NCI-H1694 (cell line): ENCODE measurements at regions not wholly inside any gene's neighbourhood (a gene's known extent, or its start where the extent isn't known, plus 50 kb on each side); places are given as distances from the start of the nearest gene placed in this dataset.

ENCODE experiments used
- DNase-seq: peaks from one replicate; lab custom pipeline; 2025; lab: John Stamatoyannopoulos, UW

DNA sequence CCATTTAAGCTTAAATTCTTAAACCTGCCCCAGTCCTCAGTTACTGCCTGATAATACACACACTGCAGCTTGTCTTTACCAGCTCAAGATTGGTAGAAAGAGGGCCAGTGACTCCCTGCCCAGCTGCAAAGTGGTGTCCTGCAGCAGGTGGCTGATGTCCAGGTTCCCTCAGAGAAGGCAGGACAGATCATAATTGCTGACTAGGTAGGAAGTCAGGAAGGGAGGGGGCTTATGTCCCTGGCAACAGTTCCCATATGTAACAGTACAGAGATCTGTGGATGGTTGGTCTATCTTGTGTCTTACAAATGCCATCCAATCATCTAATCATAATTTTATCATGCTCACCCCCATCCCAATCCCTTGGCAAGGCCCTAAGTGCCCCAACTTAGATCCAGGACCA lies 492.1 kb upstream of the PPP2R3A start:
- DNase-seq = no peak

DNA sequence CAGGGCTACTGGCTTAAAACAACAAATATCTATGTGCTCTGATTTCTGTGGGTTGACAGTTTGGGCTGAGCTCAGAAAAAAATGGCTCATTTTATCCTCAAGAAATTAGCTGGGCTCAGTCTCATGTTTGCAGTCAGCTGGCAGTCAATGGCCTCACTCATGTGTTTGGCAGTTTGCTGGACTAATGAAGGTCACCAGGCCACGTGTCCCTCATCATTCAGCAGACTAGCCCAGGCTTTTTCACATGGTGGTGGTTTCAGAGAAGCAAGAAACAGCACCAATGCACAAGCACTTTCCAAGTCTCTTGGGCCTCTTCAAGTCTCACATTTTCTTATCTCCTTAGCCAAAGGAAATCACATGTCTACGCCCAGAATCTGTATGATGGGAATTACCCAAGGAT lies 478.3 kb upstream of the PPP2R3A start:
- DNase-seq = no peak

DNA sequence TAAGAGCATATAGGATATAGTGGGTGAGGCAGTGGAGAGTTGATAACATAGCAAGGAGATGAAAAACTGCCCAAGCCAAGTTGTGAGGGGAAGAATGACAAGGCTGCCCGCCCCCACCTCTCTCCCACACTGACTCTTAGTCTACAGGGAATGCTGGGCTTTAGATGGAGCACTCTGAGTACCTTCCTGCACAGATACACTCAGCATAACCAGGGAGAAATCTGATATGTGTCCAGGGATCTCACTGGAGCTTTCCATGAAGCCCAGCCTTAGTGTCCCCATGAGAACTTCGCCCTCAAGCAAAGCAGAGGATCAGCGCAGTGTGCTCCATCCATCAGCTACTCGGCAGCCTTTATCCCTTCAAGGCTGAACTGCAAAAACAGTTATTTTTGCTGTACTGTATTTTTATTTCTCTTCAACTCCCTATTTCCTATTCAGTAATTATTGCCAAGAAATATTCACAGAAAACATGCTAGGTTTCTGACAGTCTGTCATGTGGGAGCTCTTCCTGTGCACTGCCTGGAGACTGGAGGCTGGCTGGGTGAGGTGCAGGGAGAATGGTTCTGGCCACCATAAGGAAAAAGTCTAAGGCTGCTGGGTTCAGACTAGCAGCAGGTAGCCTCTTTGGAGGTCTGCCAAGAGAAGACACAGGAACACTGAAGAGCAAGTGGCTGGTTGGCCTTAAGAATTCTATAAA lies 475.2 kb upstream of the PPP2R3A start:
- DNase-seq = no peak

DNA sequence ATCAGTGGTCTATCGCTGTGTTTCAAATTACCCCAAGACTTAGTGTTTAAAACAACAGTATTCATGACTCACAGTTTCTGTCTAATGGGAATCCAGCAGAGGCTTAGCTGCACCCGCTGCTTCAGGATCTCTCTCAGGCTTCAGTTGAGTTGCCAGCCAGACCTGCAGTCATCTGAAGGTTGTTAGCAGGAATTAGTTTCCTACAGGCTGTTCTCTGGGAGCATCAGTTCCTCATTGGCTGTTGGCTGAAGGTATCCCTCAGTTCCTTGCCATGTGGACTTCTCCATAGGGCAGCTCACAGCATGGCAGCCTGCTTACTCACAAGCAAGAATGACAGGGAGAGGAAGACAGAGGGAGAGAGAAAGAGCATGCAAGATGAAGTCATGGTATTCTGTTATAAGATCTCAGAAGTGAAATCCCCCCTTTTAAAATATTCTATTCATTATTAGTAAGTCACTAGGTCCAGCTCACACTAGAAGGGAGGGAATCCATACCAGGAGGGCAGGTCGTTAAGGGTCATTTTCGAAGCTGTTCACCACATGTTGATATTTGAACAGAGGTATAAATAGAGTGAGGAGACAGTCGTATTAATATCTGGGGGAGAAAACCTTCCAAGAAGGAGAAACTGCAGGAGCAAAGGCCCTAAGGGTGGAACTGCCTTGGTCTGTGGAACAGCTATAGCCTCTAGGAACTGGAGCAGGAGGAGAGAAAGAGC lies 473.9 kb upstream of the PPP2R3A start:
- no peak for DNase-seq

DNA sequence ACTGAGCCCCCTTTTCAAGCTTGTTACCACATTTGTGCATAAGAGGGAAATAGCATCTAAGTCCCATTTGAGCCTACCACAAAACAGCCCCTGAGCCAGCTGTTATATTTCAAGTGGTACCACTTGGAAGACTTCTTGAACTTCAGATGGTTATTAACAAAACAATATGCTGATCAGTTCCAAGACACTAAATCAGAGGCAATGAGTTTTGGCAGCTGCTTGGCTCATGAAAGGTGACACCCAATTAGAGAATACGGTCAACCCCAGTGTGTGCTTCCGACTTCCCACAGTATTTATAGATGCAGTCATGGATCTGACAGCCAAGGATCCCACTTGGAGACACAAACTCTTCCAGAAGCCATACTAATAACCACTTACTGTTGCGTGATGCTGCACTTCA lies 469.6 kb upstream of the PPP2R3A start:
- no peak for DNase-seq

DNA sequence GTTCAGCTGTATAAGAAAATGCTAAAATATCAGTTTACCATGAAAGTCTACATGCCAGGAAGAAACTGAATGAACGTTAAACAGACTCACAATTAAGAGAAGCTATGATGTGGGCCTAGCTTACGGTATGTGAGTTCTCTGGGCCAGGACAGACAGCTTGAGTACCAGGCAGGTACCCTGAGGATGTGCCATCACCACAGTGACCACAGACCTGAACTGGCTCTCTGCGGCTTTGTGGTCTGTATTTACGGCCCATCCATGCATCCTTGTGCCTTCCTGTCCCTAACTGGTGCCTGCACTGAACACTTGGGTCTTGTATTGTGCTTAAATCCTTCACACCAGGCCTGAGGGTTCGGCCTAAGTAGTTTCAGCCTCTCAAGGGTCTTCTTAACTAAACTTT lies 467.5 kb upstream of the PPP2R3A start:
- DNase-seq = no peak

DNA sequence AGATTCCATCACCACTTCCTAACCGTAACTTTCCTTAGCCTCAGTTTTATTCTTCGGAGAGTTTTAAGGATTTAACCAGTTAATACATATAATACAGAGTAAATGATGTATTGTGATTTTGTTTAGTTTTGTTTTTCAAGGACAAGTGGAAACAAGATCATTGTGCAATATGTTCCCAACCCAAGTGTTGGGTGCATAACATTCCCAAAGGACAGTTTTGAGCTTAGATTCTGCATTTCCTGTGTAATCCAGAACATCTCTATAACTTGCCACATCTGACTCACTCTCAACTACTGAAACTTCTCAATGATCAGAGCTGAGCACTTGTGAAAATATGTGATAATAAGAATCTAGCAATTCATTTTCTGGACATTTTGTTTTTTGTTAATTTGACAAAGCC lies 466.1 kb upstream of the PPP2R3A start:
- no peak for DNase-seq

DNA sequence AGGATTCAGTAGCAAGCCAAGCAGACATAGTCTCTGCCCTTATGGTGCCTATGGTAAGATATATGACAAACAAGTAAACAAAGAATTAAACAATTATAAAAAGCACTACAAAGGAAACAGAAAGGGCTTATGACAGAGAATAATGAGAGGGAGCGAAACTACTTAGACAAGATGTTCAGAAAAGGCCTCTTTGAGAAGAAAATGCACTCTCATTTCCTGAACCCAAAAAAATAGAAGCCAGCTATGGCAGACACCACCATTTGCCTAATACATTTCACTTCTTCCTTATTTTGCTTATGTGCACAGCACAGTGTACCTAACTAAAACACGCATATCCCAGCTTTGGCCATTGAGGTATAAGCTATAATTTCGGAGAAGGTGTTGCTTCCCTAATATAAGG lies 465.5 kb upstream of the PPP2R3A start:
- DNase-seq = no peak

DNA sequence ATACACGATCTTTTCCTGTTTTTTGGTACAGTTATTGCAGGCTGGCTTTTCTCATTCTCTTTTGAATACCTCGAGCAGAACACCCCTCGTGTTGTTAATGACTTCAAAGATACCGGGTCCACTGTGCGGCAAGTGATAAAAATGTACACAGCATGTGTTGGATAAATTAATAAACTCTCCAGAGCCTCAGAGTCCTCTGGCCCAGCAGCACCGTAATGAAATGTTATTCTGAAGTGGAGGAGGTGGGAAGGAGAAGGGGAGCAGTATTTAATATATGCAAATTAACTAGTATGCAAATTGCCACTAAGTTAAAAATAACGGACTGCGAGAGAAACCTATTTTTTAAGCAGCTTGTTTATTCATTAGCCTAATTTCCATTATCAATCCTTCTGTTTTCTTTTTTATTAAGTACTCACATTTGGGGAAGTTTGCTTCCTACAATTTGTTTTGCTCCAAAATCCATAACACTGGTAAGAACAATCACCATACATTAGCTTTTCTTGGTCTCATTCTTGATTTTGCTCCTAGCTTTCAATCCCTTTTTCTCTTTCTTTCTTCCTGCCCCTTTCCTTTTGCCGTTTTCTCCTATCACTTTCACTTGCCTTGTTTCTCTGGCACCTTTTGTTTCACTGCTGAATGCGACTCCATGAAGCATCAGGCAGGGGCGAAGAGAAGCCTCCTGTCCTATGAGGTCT lies 462.3 kb upstream of the PPP2R3A start:
- no peak for DNase-seq

DNA sequence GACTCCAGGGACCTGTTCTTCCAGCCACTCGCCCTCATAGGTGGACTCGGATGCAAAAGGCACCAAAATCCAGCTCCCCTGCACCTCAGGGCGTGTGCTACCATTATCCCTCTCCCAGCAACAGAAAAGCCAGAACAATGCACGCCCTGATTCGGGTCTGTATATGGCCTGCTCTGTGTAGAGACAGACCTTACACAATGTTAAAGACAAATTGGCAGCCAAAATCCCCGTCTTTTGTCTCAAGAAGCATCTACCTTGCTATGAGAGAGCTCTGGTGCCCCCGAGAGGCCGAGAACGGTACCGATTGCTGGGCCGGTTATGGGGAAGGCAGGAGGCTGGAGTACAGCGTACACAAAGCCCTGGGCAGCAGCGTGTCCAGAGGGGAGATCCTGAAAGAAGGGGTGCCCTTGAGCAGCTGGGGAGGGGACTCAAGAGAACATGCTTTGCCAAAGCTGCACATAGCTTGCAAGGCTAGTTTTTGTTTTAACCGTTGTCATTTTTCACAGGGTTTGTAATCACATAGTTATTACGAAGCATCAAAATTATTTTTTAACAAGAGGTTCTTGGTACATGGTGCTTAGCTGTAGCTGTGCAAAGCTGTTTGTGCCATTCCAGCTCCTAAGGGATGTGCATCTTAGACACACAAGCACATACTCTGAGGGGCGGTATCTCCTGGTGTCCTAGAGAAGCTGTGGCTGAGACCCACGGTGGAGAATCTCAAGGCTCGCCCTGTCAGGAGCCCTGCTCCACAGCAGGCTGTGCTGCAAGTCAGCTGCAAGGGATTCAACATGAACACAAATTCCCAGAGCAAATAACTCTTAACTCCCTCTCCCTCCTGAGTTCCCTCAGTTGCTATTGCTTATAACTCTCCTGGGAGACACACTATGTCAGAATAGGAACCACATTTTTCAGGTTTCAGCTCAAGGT lies 461.5 kb upstream of the PPP2R3A start:
- DNase-seq = peak; percentile 79

DNA sequence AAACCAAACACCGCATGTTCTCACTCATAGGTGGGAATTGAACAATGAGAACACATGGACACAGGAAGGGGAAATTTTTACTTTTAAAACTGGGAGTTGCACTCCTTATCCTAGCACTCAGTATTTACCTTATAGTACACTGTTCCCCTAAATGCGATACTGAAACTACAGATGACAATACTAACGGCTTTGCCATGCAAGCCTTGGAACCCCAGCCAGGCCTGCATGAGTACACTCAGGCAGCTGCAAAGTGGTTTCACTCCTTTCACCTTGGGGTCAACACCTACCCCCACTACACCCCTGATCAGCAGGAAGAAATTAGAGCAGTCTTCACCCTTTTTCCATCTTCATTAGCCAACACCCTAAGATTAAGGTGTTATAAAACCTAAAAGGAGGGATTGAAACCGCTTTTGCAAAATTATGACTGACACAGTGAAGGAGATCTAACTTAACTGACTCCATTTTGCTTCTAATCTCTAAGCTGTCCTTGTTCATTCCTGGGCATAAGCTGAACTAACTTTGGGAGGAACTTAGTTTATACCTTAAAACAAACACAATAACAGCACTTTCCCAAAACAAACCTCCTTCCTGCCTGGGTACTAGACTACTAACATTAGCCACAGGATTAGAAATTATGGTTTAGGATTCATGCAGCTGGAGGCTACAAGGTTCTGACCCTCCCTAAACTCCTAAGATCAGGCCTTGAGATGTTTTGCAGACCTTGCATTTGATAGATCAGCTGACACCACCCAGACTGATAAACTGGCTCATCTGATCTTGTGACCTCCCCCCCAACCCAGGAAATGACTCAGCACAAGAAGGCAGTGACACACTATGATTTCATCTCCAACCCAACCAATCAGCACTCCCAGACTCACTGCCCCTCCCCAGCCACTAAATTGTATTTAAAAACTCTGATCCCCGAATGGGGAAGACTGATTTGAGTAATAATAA lies 452.1 kb upstream of the PPP2R3A start:
- DNase-seq = no peak

DNA sequence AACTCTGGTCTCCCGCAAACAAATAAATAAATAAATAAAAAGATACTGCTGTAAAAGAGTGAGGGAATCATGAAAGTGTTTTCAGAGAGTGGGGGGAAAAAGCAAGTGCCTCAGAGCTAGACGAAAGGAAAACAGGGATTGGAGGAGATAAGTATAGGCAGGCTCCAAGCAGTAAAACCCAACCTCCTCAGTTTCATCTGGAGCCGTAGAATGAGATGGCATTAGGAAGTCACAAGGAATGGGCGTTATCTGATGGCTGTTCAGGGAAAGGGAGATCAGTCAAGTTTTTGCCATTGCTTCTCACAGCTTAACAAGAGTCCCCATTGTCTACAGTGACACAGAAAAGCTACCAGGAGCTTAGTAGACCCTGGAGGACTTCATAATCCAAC lies 451.5 kb upstream of the PPP2R3A start:
- DNase-seq = no peak

DNA sequence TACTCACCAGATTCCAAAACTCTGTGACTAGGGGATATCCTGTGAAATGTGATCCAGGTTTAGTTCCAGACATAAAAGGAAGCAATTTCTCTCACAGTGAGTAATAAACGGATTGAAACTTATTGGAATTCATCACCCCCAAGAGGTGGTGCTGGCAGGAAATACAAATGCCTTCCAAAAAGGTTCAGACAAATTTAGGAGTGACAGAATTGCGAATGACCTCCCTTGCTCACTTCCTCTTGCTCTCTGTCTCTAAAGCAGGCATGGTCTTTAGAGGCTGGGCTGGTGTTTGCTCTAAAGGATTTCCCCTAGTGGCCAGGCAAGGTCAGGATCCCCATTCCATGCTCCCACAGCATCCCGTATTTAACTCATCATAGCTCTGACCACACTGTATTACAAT lies 449.4 kb upstream of the PPP2R3A start:
- no peak for DNase-seq

DNA sequence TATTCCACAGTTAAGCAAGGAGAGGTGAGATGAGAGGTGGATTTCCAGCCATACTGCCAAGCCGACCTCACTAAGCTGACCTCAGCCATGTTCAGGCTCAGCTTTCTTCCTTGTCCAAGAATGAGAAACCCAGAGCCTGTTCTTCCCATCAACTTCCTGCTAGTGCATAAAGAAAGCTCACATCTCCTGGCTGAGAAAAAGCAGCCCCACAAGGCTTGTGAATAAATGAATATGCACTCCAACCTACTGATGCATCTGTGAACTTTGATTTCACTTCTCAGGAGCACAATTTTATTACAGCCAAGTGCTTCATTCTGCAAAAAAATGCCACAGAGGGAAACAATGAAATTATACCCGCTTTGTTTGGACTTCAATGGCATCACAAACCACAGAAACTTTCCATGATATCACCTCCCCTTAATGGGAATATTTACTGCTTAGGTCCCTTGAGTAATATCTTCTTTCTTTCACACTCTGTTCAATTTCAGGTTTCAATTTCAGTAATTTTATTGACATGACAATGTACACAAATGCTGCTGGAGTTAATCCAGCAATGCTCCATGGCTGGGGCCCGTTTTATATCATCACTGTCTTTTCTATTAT lies 437.0 kb upstream of the PPP2R3A start:
- DNase-seq = no peak

DNA sequence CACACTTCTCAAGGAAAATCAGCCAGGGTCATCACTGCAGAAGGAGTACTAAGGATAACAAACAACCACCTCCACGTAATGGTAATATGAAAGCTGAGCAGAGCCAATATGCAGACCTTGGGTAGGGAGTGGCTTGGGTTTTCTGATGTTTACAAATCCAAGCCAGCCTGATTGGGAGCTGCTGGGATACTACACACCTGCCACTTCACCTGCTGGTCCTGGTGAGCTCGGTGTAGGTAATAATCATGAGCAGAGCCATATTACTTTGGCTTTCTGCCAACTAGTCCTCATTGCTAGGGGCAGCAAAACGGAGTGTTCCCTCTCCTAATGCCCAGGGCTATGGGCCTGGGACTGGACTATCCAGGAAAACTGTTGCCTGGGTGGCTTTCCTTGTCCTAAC lies 433.5 kb upstream of the PPP2R3A start:
- DNase-seq = no peak

DNA sequence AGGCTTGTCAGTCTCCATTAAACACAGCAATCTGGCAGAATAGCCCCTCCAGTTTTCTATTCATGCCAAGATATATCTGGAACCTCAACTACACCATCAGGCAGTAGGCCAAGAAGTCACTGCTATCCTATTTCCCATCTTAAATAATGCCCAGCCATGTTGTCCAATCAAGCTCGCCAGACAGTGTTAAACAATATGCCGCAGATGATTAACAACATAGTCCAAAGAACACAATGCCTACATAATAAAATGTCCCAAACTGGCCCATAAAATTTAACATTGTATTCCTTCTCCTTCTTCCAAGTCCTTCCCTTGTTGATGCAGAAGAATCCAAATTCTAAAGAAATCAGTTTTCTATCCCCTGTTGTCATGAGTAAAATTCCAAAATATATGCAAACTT lies 427.4 kb upstream of the PPP2R3A start:
- DNase-seq = no peak

DNA sequence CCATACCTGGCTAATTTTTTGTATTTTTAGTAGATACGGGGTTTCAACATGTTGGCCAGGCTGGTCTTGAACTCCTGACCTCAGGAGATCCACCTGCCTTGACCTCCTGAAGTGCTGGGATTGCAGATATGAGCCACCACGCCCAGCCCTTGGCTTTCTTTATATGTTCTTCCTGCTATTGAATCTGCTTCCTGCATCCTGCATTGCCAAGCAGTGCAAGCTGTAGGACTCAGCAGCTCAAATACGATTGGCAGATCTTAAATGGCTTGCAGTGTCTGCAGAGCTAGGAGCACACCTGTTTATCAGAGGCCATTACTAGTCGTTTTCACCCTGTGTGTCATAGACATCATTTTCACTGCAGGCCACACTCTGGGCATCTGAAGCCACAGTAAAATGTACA lies 426.2 kb upstream of the PPP2R3A start:
- DNase-seq = no peak

DNA sequence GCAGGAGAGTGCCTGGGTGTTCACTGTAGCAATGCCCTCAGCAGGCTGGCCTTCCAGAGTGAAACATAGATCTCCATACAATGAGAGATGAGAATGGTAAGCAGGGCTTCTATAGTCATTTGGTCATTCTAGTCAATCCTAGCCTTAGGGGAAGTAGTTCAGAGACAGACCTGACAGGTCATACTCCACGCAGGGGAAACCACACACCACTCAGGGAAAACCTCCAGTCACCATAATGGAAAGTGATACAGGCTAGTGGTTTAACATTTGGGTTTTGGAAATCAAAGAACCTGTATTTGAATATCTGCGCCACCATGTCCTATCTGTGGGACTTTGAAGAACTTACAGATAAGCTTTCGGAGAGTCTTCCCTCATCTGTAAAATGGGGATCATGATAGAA lies 425.7 kb upstream of the PPP2R3A start:
- no peak for DNase-seq

DNA sequence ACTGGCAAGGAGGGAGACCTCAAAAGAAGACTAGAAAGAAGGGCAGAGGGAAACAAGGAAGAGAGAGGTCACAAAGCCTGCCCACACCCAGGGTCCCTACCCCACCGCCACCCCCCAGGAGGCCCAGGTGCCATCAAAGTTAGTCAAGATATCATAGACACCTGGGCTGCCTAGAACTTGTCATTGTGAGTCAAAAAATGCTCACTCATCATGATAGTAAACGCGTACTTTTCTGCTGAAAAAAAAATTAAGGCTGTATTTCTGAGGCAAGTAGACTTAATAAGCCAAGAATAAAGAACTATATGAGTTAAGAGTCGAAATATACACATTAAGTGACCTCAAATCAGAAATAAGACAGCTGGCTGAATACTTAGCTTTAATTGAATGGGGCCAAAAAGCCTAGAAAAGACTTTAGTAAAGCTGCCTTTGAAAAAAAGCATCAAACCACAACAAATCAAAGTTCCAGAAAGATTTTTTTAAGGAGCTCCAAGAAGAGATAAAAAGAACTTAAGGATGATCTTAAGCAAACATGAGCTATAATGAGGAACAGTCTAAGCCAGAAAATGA lies 415.5 kb upstream of the PPP2R3A start:
- DNase-seq = no peak

DNA sequence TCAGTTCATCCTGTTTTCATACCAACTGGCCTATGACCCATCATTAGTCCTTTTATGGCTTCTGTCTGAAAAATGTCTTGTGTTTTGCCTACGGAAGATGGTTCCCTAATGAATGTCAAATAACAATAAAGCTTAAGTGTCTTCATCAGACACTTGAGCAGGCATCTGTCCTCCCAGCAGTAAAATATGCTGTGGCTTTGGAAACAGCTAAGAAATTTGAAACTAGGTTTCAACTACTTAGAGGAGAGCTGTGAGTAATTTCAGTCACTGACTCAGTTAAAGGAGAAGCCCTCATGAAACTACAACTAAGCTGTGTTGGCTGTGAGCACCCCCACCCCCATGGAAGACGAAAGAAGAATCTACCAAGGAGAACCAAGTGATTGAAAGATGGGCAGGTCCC lies 409.4 kb upstream of the PPP2R3A start:
- no peak for DNase-seq
